Esophagus squamous epithelium (tissue), 4 donors: ENCODE measurements at regions not wholly inside any gene's neighbourhood (a gene's known extent, or its start where the extent isn't known, plus 50 kb on each side); places are given as distances from the start of the nearest gene placed in this dataset.

Experiments
- CTCF ChIP-seq, 6 experiments: fragments of 450-650 bp in 4 of 6; fragments of 200-600 bp in 2 of 6; sonication (generic) in 2 of 6; IDR thresholded peaks; one replicate each; pipeline ENCODE4 v1.5.1; 2016 to 2019; ENCODE audit warnings: antibody characterized with exemption in 6 of 6, mild to moderate bottlenecking in 4 of 6, moderate library complexity in 4 of 6
- POLR2A ChIP-seq, 4 donors: fragments of 450-650 bp; IDR thresholded peaks; one replicate each; pipeline ENCODE4 v1.6.1; 2017; ENCODE audit warnings: antibody characterized with exemption in 4 of 4, mild to moderate bottlenecking in 4 of 4, moderate library complexity in 3 of 4

GRCh38 chr11:87572881-87573280 lies 535.1 kb downstream of the TMEM135 start:
- TF ChIP-seq CTCF (IDR thresholded peaks at IDR 0.05) (no peak), POLR2A (IDR thresholded peaks at IDR 0.05) (no peak)
